Psoas muscle (tissue), 7 donors: ENCODE measurements at regions not wholly inside any gene's neighbourhood (a gene's known extent, or its start where the extent isn't known, plus 50 kb on each side); places are given as distances from the start of the nearest gene placed in this dataset.
"Not testable (repeated sequence)": the region's sequence is repeated elsewhere in the genome, so short reads cannot be mapped to it uniquely, and the experiment has no call there.

Source experiments
- ATAC-seq, 4 donors: fragments of 200-7000 bp; cut with Tn5 transposase; one replicate each; pipeline ENCODE4 v1.9.1; 2020; ENCODE audit warnings: moderate library complexity in 3 of 4, mild to moderate bottlenecking in 2 of 4
- DNase-seq, 2 donors: peaks; one replicate each; pipeline ENCODE4 v3.0.0-alpha.2; 2020
- H3K27ac ChIP-seq: fragments of 200-600 bp; one replicate; pipeline ENCODE4 v1.8.0; 2022
- H3K27me3 ChIP-seq, 3 donors: fragments of 200-600 bp in 1 of 3; one replicate each; pipeline versions ENCODE4 v1.6.1 to v1.8.0; 2013 to 2022; ENCODE audit warnings: low read length in 2 of 3, mild to moderate bottlenecking in 2 of 3, moderate library complexity in 1 of 3; ENCODE audit not compliant: insufficient read depth in 3 of 3
- H3K36me3 ChIP-seq, 2 donors: fragments of 200-600 bp in 1 of 2; one replicate each; pipeline versions ENCODE4 v1.6.1 to v1.8.0; 2013 to 2022; ENCODE audit warnings: low read depth in 1 of 2, mild to moderate bottlenecking in 1 of 2, moderate library complexity in 1 of 2; ENCODE audit not compliant: insufficient read depth in 1 of 2
- H3K4me1 ChIP-seq: fragments of 200-600 bp; one replicate; pipeline ENCODE4 v1.8.0; 2022
- H3K4me3 ChIP-seq: fragments of 200-600 bp; one replicate; pipeline ENCODE4 v1.8.0; 2022; ENCODE audit warnings: mild to moderate bottlenecking
- H3K9me3 ChIP-seq: fragments of 200-600 bp; one replicate; pipeline ENCODE4 v1.8.0; 2022
- CTCF ChIP-seq: fragments of 200-600 bp; IDR thresholded peaks from one replicate; pipeline ENCODE4 v1.8.0; 2022; ENCODE audit warnings: antibody characterized with exemption
- WGBS, 3 donors: extraction: QIAGEN DNeasy Blood & Tissue Kit; methylation state at CpG; one replicate each; pipeline versions ENCODE4 v1.1.6 to v1.1.7; 2013; 5-methylcytosine and 5-hydroxymethylcytosine counted together
- intact Hi-C, 2 donors: fragments of 100-400 bp; cut with DNase I; formaldehyde crosslinking; loops; one replicate each; pipeline versions ENCODE4 v1.11.0 to v1.14.2; 2022
- donor health status: healthy with polysubstance abuse.
- donor health status: DM: no; HTN: no; CAD: no; lungs with moderate emphysema.
- donor health status: Bipolar disorder and iron deficiency.
- donor health status: healthy.
- donor health status: DM: yes; HTN: yes; CAD: no.
- donor health status: DM: no; HTN: no; CAD: no.
- donor health status: DM: yes; HTN: yes; CAD: no.

- H3K27ac ChIP-seq = no peak overlapping the region
- WGBS, 3 donors = 6 to 10% (median 9%) methylated on average over 2 of the region's 2 CpGs
- H3K36me3 ChIP-seq = no peaks in the 10 kb centered on the region
- DNase-seq (no peak), ATAC-seq (no peak)
- intact Hi-C loops = no loop called here
- H3K9me3 ChIP-seq = no peaks in the 10 kb centered on the region
- H3K4me3 ChIP-seq = no peak overlapping the region
- H3K27me3 ChIP-seq = no peaks in the 10 kb centered on the region
- TF ChIP-seq CTCF = no peak
- H3K4me1 ChIP-seq = no peaks in the 10 kb centered on the region
Measured at GRCh38 chr3:110974902-110975301, 96.7 kb upstream of the NECTIN3 start.

- WGBS, 3 donors = 86 to 92% (median 87%) methylated on average over 4 of the region's 4 CpGs
- H3K27ac ChIP-seq = no peak overlapping the region
- ATAC-seq (no peak), DNase-seq (no peak)
- no peaks in the 10 kb centered on the region for H3K27me3 ChIP-seq
- no peaks in the 10 kb centered on the region for H3K4me1 ChIP-seq
- intact Hi-C loops = no loop called here
- peaks cover 2% of the 10 kb centered on the region for H3K9me3 ChIP-seq
- H3K36me3 ChIP-seq = no peaks in the 10 kb centered on the region
- no peak for TF ChIP-seq CTCF
- H3K4me3 ChIP-seq = no peak overlapping the region
Measured at GRCh38 chr3:110984456-110985250, 87.0 kb upstream of the NECTIN3 start.

- WGBS, 3 donors = 91 to 98% (median 95%) methylated on average over 5 of the region's 5 CpGs
- intact Hi-C loops = no loop called here
- ATAC-seq = no peak
Measured at GRCh38 chr3:110989446-110989845, 82.2 kb upstream of the NECTIN3 start.

GRCh38 chr3:110995461-110996231 lies 76.0 kb upstream of the NECTIN3 start:
- 31 to 42% (median 37%) methylated on average over 2 of the region's 2 CpGs for WGBS, 3 donors
- TF ChIP-seq CTCF = no peak
- intact Hi-C loops = no loop called here
- Histone ChIP-seq H3K4me1 (no peaks in the 10 kb centered on the region), H3K27me3 (no peaks in the 10 kb centered on the region), H3K36me3 (no peaks in the 10 kb centered on the region), H3K9me3 (no peaks in the 10 kb centered on the region), H3K4me3 (no peak overlapping the region), H3K27ac (no peak overlapping the region)
- no peak for ATAC-seq
- DNase-seq = no peak

More at GRCh38 chr3:110989446-110989845, 82.2 kb upstream of the NECTIN3 start:
- DNase-seq = no peak
- Histone ChIP-seq H3K9me3 (peaks cover 5% of the 10 kb centered on the region), H3K27ac (no peak overlapping the region), H3K27me3 (no peaks in the 10 kb centered on the region), H3K4me1 (no peaks in the 10 kb centered on the region), H3K4me3 (no peak overlapping the region), H3K36me3 (no peaks in the 10 kb centered on the region)
- TF ChIP-seq CTCF = no peak

- H3K27me3 ChIP-seq, H3K4me3 ChIP-seq, intact Hi-C loops, ATAC-seq, DNase-seq, H3K27ac ChIP-seq, H3K36me3 ChIP-seq, H3K9me3 ChIP-seq, H3K4me1 ChIP-seq: not testable (repeated sequence)
- WGBS, 3 donors = 46 to 55% (median 52%) methylated on average over 2 of the region's 2 CpGs
Measured at GRCh38 chr3:110998766-110999165, 72.8 kb upstream of the NECTIN3 start.

GRCh38 chr3:111006485-111006884 lies 65.1 kb upstream of the NECTIN3 start:
- H3K9me3 ChIP-seq, H3K4me3 ChIP-seq, H3K36me3 ChIP-seq, ATAC-seq, DNase-seq, H3K4me1 ChIP-seq, H3K27me3 ChIP-seq, H3K27ac ChIP-seq, intact Hi-C loops: not testable (repeated sequence)
- WGBS, 3 donors = 66 to 80% (median 72%) methylated on average over 4 of the region's 4 CpGs
